ENCODE measurements at regions not wholly inside any gene's neighbourhood (a gene's known extent, or its start where the extent isn't known, plus 50 kb on each side); places are given as distances from the start of the nearest gene placed in this dataset.

DNA sequence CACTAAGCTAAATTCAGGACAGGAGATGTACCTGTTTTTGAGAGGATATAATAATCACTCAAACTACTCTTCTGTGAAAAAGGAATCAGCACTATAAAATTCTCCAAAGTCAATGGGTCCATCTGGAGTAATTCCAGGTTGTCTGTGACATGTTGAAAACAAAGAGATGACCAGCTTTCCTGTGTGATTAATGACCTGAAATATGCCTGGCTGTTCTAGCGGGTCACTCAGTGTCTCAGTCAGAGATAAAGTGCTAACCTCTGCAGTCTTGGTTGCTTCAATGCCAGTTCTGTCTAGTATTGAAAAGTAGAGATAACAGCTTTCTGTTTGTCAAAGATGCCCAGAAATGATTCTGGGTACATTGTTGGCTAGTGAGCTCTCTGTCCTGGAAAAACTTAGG is 722.6 kb upstream of the TENM4 start:
- no peak for DNase-seq

DNA sequence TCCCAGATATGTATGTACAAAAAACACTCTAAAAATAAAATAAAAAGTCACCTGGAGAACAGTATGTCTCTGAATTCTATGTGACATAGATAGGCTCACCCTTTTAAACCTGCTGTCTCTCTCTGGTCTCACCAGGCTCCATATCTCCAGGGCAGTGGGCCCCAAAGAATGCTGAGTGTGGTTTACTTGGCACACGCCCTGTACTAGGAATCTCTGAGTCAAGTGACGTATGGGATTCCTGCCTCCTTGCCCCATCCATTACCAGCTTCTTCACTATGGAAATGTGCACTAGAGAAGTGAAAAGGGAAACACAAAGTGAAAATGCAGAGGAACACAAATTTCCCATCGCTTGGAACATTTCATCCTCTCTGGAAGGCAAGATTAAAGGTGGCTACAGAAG is 722.2 kb upstream of the TENM4 start:
- no peak for DNase-seq

DNA sequence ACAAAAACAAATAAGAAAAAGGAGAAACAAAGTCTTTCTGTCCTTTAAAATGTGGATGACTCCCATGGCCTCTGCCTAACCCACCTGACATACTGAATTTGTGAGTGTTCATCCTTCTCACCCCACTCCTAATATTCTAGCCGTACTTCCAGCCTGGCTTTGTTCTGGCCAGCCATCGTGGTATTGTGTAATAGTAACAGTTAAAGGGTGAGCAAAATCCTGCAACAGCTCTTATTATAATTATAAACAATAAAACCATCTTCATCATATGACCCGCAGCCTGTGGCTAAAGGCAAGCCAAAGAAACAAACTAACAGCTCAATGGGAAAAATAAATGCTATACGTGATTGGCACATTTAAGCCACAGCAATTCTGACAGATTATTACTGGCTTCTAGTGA is 721.6 kb upstream of the TENM4 start:
- no peak for DNase-seq

DNA sequence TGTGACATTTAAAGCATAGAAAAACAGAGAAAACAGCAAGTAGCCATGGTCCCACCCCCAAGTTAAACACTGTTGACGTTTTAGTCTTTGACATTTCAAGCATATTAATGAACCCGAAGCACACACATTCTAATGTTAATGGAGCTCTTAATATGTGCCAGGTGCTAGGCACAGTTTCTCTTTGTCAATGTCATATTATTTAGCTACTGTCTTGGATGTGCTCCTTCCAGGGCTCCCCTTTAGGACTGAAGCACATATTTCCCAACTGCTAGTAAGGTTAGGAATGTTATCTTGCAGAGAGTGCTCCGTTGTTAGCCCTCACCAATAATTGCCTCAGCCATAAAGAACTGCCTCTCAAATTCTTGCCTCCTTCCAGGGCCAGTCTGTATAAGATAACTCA is 716.6 kb upstream of the TENM4 start:
- DNase-seq, result no peak

DNA sequence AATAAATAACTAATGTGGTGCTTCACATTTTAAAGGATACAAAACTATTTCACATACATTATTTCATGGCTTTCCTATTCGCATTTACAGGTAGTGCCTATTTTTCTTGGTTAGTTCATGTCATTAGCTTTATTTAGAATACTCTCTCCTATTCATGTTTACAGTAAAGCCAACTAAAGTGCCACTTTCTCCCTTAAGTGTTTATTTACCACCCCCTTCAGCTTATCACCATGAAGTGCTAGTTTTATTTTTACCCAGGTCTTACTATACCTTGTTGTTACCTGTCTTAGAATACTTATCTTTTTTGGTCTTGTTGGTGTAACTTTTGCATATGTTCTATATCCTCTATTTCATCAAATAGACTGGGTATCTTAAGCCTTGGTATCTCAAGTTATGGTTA is 715.2 kb upstream of the TENM4 start:
- DNase-seq, result no peak

DNA sequence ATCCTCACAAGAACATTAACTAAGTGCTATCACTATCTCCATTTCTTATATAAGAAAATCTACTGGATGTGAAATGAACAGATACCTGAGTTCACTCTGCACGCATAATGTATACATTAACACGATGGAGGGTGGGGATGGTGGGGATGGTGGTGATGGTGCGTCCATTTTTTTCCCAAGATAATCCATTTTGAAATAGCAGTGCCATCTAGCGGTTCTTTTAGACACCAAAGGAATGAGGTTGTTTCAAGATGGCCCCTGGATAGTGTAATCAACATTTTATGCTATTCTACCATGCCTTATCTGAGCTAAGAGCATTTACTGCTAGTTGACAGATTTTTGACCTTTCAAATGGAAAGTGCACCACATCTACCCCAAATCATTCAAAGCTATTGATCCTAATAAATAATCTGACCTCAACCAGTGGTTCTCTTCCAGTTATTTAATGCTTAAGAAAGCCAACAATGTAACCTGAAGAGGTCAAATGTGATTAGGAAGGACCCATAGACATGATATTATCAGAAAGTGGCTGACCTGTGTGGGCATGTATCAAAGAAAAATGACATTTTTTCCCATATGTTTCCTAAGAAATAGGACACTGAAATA is 714.7 kb upstream of the TENM4 start:
- no peak for DNase-seq

DNA sequence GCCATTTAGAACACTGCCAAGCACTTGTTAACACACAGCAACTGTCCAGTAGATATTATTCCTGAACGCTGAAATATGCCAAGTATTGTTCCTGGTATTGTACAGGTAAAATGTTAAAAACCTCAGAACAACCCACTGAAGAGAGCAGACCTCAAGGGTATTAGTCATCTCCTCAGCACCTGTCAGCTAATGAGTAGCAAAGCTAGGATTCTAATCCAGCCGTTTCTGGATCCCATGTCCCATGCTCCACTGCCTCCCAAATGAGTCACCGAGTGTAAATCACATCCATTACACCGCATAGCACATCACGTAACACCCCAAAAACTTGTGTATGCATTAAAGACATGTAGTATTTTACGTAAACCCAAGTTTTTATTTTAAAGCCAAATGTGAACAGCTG is 705.4 kb upstream of the TENM4 start:
- no peak for DNase-seq

DNA sequence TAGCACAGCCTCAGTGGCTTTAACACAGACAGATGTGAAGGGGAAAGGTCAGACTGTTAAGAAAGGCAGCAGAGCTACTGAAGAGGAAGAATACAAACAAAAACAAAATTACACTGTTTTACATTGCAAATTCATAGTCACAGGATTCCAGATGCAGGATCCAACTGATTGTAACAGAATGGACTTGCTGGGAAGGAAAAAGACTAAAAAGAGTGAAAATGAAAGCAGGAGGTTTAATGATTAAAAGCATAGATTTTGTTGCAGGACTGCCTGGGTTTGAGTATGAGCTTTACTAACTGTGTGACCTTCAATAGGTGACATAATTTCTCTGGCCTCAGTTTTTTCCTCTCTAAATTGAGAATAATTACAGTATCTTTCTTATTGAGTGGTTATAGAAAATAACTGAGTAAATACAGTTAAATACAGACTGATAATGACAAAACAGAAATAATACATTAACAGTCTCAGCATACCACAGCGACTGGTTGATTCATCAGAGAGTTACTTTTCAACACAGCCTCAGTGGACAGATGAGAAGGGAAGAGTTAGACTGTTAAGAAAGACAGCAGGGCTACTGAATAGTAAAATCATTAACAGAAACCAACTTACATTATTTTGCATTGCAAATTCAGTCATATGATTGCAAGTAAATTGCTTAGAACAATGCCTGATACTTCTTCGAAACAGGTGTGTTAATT is 704.2 kb upstream of the TENM4 start:
- DNase-seq, result no peak

DNA sequence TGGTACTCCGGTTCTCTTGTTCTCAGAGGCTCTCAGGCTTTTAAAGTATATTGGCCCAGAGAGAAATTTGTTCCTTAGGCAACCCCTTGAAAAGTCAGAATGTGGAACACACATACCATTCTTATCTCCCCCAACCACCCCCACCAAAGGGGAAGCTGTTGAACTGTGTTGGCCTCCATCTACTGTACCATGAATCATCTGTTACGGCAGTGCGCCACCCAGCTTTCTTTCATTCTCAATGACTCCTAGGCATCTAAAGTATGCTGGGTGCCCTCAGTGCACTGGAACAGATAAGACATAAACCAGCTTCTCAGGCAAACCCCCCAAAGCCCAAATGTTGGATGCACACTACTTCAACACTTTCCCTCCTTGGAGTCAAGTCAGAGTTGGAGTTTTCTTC is 696.2 kb upstream of the TENM4 start:
- DNase-seq, result no peak

DNA sequence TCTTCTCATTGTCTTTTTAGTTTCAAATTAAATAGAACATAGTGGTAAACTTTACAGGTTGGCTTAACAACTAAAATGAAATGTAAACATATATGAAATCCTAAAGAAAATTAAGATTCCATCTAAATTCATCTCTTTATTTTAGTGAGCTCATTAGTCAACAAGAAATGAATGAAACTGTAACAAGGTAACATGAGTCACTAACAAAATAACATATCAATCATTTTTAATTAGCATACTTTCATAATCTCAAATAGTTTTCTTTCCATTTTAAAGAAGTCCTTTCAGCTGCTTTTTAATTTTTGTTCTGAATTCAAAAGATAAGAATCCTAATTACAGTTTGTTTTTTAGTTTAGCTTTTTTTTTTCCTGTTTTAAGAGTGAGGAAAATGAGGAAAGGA is 688.6 kb upstream of the TENM4 start:
- no peak for DNase-seq

DNA sequence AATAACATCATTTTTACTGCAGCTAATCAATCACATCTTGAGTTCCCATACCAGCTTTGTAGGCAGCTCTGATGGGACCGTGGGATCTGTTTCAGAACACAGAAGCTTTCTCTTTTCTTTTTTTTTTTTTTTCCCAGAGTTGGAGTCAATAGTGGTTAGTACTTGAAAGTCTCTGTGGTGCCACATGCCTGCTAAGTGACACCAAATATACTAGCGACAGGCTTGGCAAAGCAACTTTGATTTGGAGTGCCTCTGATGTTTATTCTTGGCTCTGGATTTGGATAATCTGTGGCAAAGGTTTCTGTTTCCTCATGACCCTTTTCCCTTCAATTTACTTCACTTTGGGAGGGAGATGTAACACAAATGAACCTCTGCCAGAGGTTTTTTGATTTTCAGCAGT is 681.4 kb upstream of the TENM4 start:
- DNase-seq, result no peak

DNA sequence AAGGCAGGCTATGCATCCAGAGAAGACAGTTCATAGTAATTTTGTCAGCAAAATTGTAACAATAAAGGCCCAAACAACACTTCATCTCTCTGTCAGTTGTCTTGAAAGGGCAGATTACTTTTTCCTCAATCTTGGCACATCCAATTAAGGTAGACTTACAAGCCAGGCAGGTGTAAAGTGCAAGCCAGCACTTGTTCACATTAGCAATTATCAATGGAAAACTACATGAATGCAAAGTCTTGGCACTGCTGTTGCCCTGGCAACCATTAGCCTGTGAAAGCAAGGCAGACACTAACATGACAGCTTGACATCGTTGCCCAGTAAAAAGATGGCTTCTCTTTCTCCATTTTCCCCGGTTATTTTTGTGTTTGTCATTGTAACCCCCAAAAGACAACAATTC is 677.2 kb upstream of the TENM4 start:
- no peak for DNase-seq

DNA sequence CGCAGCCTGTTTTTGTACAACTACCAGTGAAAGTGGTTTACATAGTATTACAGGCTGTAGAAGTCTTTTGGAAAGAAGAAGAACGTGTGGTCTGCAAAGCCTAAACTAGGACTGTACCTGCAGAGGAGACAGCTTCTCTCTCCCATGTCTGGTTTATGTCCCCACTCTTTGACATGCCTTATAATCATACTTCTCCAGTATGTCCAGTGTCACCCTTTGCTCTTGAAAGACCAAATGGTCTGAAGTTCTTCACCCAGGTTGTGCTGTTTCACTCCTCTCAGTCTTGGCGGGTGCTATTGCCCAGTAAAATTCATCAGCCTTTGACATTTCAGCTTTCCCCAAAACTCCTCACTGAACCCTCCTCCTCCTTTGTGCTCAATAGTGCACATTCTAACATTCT is 676.0 kb upstream of the TENM4 start:
- no peak for DNase-seq

DNA sequence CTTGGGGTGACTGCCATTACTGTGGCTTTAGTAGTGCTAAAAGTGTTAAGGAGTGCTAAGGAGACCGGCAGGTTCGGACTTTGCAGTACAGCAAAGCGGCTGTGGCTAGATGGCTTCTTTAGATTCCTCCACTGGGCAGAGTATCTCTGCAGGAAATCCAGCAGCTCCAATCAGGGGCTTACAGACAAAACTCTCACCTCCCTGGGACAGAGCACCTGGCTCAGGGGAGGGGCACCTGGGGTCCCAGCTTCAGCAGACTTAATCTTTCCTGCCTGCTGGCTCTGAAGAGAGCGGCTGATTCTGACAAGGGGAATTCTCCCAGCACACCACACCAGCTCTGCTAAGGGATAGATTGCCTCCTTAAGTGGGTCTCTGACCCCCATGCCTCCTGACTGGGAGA is 668.8 kb upstream of the TENM4 start:
- DNase-seq, result no peak

DNA sequence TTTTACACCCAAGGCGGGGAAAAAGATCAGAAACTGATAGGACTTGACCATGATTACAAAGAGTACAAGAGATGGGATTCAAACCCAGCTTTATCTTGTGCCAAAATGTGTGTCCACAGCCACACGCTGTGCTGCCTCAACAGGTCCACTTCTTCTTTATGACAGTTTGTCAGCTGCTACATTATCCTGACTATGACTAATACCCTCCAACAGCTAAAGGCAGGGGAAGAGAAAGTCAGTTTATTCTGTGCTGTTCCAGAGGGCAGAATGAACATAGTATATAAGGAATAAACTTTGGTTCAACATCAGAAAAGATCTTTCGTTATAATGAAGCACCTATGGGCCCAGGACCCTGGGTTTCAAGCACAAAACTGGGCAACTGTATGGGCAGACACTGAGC is 668.2 kb upstream of the TENM4 start:
- no peak for DNase-seq

DNA sequence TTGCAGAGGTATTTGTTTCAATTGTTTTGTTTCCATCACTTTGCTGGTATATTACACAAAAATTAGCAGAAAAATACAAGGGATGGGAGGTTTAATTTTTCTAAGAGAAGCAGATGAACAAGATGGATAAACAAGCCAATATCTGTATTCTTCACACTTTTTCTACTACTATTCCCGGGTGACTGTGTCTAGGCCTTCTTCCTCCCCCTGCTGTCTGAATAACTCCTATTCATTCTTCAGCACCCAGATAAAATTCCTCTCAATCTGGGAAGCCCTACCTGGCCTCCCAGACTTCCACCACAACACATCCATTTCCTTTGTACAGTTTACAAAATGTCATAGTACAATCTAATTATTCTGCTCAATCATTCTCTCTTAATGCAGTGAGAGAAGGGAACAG is 666.6 kb upstream of the TENM4 start:
- no peak for DNase-seq

DNA sequence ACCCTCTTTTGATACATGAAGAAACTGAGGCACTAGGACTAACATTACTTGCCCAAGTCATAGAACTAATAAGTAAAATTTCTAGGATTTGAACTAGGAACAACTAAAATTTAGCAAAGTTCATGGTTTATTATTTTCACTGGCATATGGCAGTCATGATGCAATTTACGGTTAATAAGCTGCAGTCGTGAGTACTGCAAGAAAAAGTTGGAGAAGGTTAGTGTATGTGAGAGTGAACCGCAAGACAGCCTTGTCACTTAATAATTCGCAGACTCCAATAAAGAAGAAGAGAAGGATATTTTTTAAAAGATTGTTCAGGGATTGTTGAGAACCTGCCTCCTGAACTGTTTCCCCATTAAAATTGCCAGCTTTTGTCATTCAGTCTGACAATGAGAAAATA is 663.4 kb upstream of the TENM4 start:
- DNase-seq, result no peak

DNA sequence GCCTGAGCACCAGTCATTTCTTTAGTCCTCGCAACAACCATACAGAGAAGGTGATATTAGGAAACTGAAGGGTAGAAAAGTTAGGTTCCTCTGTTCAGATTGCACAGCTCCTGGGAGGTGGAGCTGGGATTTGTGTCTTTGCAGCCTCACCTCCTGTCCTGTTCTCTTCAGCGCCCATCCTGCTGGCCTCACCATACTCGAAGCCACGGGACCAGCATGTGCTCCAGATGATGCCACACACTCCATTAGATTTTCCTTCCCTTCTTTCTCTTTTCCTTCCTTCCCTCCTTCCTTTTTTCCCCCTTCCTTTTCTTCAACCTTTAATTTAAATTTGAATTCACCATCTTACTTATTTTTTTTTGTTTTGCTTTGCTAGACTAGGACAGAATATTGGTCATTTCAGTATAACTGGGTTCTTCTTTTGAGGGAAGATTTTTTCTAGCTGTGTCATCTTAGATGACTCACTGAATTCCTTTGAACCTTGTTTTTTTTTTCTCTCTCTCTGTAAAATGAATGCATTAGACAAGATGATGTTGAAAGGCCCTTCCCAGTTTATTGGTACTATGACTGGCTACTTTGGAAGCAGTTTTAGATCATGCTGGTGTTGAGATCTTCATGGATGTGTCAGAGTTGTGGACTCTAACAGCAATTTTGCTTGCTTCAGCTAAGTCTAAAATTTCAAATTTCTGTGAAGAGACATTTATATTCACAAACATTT is 662.5 kb upstream of the TENM4 start:
- no peak for DNase-seq

DNA sequence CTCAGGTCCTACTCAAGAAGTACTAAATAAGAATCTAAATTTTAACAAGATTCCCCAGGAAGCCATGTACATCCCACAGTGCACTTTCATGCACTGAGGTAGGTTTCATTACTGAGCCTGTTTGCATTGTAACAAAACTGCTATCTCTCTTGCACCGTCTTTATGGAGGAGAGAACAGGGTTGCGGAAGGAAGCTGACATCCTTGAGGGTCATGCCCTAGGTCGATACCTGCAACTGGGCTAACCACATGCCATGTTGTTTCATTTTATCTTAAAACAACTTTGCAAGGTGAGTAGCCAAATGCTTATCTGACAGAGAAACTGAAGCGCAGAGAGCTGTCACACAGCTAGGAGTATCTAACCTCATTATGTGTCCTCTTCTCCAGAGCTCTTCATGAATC is 656.3 kb upstream of the TENM4 start:
- no peak for DNase-seq

DNA sequence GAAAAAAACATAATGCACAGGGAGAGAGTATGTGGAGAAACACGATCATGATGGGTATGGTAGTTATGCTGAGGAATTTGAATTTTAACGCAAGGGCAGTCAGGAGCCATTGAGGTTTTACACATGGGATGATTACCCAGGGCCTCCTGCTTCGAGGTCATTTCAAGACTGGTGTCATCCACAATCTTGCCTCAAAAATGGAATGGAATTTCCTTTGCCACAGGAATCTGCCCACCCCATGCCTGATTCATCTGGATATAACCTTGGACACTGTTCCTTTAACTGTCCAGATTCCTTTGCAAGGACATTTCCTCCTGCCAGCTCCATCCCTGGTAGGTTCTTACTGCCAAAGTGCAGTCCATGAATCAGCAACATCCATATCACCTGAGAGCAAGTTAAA is 655.9 kb upstream of the TENM4 start:
- DNase-seq, result no peak

DNA sequence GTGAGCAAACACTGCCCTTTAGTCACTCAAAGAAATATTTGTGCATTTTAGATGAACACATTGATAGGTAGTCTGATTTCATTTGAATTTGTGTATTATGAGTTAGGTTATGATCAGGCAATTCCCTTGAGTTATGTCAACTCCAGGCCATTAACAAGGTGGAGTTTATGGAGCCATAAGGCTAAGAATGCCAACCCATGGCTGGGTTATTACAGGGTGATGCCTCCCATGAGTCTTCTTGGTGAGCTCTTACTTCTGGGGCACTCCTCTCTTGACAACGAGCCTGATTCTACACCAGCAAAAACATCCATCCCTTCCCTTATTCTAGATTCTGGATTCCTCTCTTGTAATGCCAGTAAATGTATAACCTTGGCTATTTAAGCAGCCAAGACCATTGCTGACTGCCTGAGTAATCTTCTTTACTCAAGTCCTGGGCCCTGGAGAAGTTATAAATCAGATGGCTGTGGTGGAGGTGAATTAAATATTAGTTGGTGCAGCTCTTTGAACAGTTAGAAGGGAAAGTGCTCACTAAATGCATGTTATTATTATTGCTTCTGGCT is 645.7 kb upstream of the TENM4 start:
- DNase-seq, result no peak

DNA sequence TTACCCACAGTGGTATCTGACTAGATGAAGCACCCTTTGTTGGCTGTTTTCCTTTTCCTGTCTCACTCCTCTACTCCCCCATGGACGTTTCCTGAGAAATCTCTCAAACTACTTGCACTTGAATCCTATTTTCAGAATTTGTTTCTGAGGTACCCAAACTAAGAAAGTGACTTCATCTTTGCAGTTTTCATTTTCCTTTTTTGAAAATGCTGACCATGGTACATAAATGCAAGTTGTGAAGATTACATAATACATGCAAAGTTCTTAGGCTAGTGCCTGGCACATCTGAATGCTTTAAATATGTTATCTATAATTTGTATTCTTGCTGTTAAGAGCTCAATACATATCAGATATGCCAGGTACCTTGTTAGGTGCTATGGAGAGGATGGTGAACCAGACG is 644.7 kb upstream of the TENM4 start:
- no peak for DNase-seq

DNA sequence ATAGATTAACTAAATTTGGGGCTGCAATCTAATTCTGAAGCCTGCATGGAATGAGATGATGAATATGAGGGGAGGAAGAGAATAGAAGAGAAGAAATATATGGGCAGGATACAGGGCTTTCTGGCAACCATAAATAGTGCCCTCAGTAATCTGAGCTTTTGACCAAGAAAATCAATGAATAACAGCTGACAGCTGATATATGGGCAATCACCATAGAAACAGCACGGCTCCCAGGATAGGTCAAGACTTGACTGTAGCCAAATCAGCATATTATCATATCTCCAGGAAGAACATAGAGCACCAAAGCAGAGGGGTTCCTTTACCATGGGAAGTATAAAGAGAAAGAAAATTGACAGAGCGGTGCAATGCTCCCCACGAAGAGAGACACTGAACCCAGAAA is 643.8 kb upstream of the TENM4 start:
- DNase-seq, result no peak

DNA sequence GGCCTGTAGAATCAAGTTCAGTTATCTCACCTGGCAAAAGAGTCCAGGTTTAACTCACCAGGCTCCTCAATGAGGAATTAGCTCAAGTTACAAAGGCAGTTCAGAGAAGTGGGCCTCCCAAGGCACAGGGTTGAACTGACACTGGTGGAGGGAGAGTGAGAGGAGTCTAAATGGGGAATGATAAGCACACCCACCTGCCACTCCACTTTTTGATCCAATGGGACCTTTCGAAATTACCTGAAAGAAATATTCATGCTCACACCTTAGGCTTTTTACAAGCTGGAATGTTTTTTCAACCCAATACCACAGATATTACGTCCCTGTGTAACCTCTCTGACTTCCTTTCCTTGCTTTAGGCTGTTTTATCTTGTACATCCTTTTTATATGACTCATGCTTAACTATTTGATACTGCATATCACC is 642.7 kb upstream of the TENM4 start:
- no peak for DNase-seq
